Superior temporal gyrus (tissue), 1 donor: ENCODE measurements at regions not wholly inside any gene's neighbourhood (a gene's known extent, or its start where the extent isn't known, plus 50 kb on each side); places are given as distances from the start of the nearest gene placed in this dataset.

Experiments used
- DNase-seq: peaks from one replicate; pipeline ENCODE4 v3.0.0-alpha.2; 2016; ENCODE audit errors: extremely low spot score

- no peak for DNase-seq
Observed at GRCh38 chr3:31247850-31248562, 284.7 kb upstream of the STT3B start.

- no peak for DNase-seq
Observed at GRCh38 chr3:31248563-31248992, 284.1 kb upstream of the STT3B start.

GRCh38 chr3:31249545-31249944, 283.2 kb upstream of the STT3B start:
- no peak for DNase-seq

- no peak for DNase-seq
Observed at GRCh38 chr3:31250116-31250777, 282.5 kb upstream of the STT3B start.

DNA sequence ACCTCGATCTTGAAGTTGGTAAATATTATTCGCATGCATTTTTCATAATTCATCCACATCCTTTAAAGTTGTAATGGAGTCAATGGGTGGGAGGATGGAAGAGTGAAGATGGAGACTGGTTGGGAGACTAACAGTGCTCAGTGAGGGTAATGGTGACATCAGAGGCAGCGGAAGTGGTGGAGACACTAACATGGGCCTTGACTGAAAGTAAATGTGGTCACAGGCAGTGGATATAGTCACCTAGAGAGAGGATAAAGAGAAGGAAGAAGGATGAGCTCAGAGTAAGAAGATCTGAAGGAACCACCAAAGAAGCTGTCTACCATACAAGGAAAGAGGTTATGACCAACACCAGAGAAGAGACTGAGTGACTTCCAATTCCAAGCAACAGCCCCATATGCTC, 281.6 kb upstream of the STT3B start:
- no peak for DNase-seq

GRCh38 chr3:31252216-31253185, 280.2 kb upstream of the STT3B start:
- DNase-seq, result no peak

- DNase-seq, result no peak
Observed at GRCh38 chr3:31253782-31254181, 278.9 kb upstream of the STT3B start.

- DNase-seq, result no peak
Observed at GRCh38 chr3:31254483-31254882, 278.2 kb upstream of the STT3B start.

DNA sequence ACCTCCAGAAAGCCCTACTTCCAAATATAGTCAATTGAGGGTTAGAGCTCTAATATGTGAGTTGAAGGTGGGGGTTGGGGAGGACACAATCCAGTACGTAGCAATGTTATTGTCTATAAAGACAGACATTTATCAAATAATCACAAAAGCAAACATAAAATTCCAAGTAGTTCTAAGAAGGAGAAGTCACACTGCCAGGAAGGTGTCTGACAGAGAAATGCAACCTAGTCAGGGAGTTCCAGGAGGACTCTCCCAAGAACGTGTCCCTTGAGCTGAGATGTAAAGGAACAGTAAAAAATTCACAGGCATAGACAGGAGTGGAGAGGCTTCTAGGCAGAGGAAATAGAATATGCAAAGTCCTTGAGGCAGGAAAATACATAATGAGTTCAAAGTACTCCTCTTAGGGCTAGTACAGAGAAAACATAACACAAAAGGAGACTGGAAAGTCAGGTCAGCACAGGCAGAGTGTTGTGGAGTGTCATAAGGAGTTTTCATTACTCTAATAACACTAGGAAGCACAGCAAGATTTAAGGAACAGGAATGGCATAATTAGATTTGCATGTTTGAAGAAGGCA, 277.6 kb upstream of the STT3B start:
- no peak for DNase-seq

- DNase-seq, result no peak
Observed at GRCh38 chr3:31262201-31262600, 270.5 kb upstream of the STT3B start.

- DNase-seq, result no peak
Observed at GRCh38 chr3:31263897-31264296, 268.8 kb upstream of the STT3B start.

DNA sequence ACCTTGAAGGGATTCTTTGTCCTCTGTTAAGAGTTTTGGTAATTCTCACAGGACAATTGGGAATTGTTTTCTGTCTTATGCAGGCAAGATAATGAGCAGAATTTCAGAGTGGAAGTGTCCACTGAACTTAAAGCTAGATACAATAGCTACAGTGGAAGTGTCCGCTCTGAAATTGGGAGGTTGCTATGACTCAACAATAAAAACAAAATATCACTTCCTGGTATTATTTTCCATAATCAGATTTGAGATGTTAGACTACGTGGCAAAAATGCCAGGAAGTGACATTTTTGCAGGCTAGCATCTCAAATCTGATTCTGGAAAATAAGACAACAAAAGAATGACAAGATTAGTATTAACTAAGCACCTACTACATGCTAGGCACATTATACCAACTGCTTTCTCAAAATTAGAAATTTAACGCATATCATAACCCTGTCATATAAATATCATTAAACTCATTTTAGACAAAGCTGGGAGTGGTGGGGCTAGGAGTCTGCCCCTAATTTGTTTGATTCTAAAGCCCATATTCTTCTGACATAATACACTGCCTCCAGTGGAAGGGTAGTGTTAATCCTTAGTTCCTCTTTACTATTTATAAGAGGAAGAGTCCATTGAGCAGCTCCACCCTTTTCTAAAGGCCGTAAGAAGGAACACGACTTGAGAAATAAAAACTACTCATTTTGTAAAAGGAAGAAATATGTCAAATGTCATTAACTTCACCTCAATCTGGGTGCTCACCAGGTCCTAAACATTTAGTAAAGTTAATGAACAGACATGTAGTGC, 266.9 kb upstream of the STT3B start:
- no peak for DNase-seq

- DNase-seq, result no peak
Observed at GRCh38 chr3:31268868-31269267, 263.9 kb upstream of the STT3B start.

DNA sequence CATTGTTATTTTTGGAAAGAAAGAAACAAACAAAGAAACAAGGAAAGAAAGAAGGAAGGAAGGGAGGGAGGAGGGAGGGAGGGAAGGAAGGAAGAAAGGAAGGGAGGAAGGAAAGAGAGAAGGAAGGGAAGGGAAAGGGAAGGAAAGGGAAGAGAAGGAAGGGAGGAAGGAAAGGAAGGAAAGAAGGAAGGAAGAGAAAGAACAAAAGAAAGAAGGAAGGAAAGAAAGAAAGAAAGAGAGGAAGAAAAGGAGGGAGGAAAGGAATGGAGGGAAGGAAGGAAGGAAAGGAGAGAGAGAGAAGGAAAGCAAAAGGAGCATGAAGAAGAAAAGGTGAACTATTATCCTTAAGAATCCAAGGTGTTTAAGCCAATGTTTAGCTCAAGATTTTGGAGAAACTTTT, 262.7 kb upstream of the STT3B start:
- DNase-seq, result no peak

DNA sequence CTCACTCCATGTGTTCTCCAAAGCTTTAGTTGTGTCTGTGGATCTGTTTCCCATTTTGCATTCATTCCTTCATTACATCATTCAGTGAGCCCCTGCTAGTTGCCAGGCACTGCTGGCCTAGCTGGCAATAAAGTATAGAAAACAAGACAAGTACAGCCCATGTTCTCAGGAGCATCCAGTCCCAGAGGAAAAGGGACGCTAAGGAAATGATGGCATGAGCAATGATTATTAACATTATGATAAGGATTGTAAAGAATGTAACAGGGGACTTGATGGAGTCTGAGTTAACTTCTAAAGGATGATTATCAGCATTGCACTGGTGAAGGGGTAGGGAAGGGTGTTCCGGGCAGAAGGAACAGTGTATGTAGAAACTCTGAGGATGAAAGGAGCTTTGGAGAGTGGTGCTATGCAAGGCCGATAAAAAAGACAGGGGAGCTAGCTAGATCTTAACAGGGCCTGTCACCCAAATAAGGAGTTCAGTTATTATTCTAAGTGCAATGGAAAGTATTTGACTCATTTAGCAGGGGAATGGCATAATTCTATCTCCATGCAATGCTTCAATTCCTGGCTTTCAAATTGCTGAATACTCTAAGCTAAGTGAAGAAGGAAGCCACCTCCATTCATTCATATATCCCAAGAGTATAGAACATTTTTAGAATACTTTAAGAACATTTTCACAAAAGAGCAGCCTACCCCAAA, 258.2 kb upstream of the STT3B start:
- no peak for DNase-seq

DNA sequence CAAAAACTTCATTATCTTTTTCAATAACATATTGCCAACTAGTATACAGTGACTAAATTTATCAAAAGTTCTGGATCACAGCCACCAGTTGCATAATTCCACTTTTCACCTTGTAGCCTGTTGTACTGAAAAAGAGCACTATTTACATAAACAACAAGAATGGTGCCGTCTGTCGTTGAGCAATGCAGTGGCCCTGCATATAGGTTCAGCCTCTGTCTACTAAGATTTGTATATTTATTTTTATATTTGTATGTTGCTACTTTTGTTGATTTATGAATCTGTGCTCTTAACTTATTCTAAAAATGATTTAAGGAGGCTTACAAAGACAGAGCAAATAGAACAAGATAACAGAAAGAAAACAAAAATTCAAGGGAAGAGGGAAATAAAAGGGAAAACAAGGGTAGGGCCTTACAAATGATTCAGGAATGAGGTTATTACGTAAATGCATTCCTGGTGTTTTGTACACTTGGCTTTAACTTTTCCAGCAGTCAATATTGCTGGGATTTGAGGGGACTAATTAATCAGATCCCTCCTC, 257.6 kb upstream of the STT3B start:
- DNase-seq, result no peak

- no peak for DNase-seq
Observed at GRCh38 chr3:31275583-31275982, 257.1 kb upstream of the STT3B start.

DNA sequence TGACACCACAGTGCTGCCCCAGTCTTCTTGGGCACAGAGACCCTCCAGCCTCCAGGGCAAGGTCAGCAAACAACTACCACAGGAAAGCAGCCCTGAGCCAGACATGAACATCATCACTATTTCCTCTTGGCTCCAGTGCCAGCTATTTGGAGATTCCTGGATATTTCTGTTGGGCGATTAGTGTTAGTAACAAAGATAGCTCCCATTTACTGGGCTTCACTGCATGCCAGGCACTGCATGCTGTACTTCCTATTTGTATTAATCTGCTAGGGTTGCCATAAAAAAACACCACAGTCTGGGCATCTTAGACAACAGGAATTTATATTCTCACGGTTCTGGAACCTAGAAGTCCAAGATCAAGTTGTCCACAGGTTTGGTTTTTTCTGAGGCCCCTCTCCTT, 255.1 kb upstream of the STT3B start:
- no peak for DNase-seq

GRCh38 chr3:31278532-31278931, 254.2 kb upstream of the STT3B start:
- no peak for DNase-seq

- DNase-seq, result no peak
Observed at GRCh38 chr3:31284776-31285175, 247.9 kb upstream of the STT3B start.
